ENCODE measurements at regions not wholly inside any gene's neighbourhood (a gene's known extent, or its start where the extent isn't known, plus 50 kb on each side); places are given as distances from the start of the nearest gene placed in this dataset.

- Histone ChIP-seq H3K27me3 (ENCODE audit: insufficient read depth, low read depth, severe bottlenecking) (no peaks in the 10 kb centered on the region), H3K9me3 (ENCODE audit: severe bottlenecking) (no peaks in the 10 kb centered on the region), H3K4me3 (ENCODE audit: low read depth, low read length) (no peak overlapping the region), H3K27ac (no peak overlapping the region), H3K36me3 (no peaks in the 10 kb centered on the region)
- no peak for TF ChIP-seq CTCF (IDR thresholded peaks at IDR 0.05; ENCODE audit: low read depth, low read length)
- no peak for DNase-seq
These were observed 74.1 kb upstream of the PPP3CA start for GRCh38 chr4:101421386-101421785.

- no peak for DNase-seq
- no peaks in the 10 kb centered on the region for H3K27me3 ChIP-seq (ENCODE audit: insufficient read depth, low read depth, severe bottlenecking)
- no peak overlapping the region for H3K27ac ChIP-seq
These were observed 73.3 kb upstream of the PPP3CA start for GRCh38 chr4:101420661-101421060.

GRCh38 chr4:101419336-101420135 is 72.2 kb upstream of the PPP3CA start:
- no peak for DNase-seq
- TF ChIP-seq CTCF (IDR thresholded peaks at IDR 0.05; ENCODE audit: low read depth, low read length), result no peak
- Histone ChIP-seq H3K36me3 (no peaks in the 10 kb centered on the region), H3K9me3 (ENCODE audit: severe bottlenecking) (no peaks in the 10 kb centered on the region), H3K27me3 (ENCODE audit: insufficient read depth, low read depth, severe bottlenecking) (no peaks in the 10 kb centered on the region), H3K4me3 (ENCODE audit: low read depth, low read length) (no peak overlapping the region), H3K27ac (no peak overlapping the region)

More at GRCh38 chr4:101420661-101421060, 73.3 kb upstream of the PPP3CA start:
- H3K9me3 ChIP-seq (ENCODE audit: severe bottlenecking), result no peaks in the 10 kb centered on the region
- no peak overlapping the region for H3K4me3 ChIP-seq (ENCODE audit: low read depth, low read length)
- TF ChIP-seq CTCF (IDR thresholded peaks at IDR 0.05; ENCODE audit: low read depth, low read length), result no peak
- no peaks in the 10 kb centered on the region for H3K36me3 ChIP-seq

- no peak for DNase-seq
- H3K9me3 ChIP-seq (ENCODE audit: severe bottlenecking), result no peaks in the 10 kb centered on the region
- H3K4me3 ChIP-seq (ENCODE audit: low read depth, low read length), result no peak overlapping the region
- no peak for TF ChIP-seq CTCF (IDR thresholded peaks at IDR 0.05; ENCODE audit: low read depth, low read length)
- no peaks in the 10 kb centered on the region for H3K27me3 ChIP-seq (ENCODE audit: insufficient read depth, low read depth, severe bottlenecking)
- H3K27ac ChIP-seq, result no peak overlapping the region
- no peaks in the 10 kb centered on the region for H3K36me3 ChIP-seq
These were observed 71.1 kb upstream of the PPP3CA start for GRCh38 chr4:101418466-101418865.

- Histone ChIP-seq H3K9me3 (ENCODE audit: severe bottlenecking) (no peaks in the 10 kb centered on the region), H3K27ac (no peak overlapping the region), H3K36me3 (no peaks in the 10 kb centered on the region), H3K27me3 (ENCODE audit: insufficient read depth, low read depth, severe bottlenecking) (no peaks in the 10 kb centered on the region), H3K4me3 (ENCODE audit: low read depth, low read length) (no peak overlapping the region)
- no peak for DNase-seq
- no peak for TF ChIP-seq CTCF (IDR thresholded peaks at IDR 0.05; ENCODE audit: low read depth, low read length)
These were observed 70.7 kb upstream of the PPP3CA start for GRCh38 chr4:101418055-101418454.

GRCh38 chr4:101417046-101417445 is 69.7 kb upstream of the PPP3CA start:
- Histone ChIP-seq H3K4me3 (ENCODE audit: low read depth, low read length) (no peak overlapping the region), H3K9me3 (ENCODE audit: severe bottlenecking) (no peaks in the 10 kb centered on the region), H3K27ac (no peak overlapping the region), H3K36me3 (no peaks in the 10 kb centered on the region), H3K27me3 (ENCODE audit: insufficient read depth, low read depth, severe bottlenecking) (no peaks in the 10 kb centered on the region)
- no peak for TF ChIP-seq CTCF (IDR thresholded peaks at IDR 0.05; ENCODE audit: low read depth, low read length)
- no peak for DNase-seq
